Activated CD4-positive, alpha-beta T cell treated with anti-CD3 and anti-CD28 coated beads, Interleukin-2, Interleukin-6, amounts not matched to agents 100 ng/mL and 50 ng/mL, durations not matched to agents 16 hours and 8 hours (primary cell): ENCODE measurements at regions not wholly inside any gene's neighbourhood (a gene's known extent, or its start where the extent isn't known, plus 50 kb on each side); places are given as distances from the start of the nearest gene placed in this dataset.

Source experiments
- DNase-seq: peaks from one replicate; pipeline ENCODE4 v3.0.0-alpha.2; 2020

DNA sequence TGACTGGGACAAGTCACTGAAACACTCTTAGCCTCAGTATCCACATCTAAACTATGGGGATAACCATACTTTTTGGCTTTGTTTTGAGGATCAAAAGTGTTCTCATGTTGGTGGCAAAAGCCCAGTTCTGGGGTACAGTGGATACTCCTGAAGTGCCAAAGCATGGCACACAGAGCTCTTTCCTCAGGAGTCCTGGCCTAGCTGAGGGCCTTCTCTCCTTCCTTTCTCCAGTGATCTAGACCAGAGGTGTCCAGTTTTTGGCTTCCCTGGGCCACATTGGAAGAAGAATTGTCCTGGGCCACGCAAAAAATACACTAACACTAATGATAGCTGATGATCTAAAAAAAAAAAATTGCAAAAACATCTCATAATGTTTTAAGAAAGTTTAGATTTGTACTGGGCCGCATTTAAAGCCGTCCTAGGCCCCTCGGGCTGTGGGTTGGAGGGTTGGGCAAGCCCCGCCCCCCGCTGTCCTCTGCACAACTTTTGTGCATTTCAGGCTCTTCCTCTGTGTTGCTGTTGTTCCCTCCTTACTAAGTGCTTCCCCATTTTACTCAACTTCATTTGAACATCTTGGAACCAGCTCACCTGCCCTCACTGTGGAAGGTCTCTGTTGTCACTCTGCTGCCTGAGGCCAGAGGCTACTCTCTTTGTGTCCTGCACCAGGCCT is 337.0 kb downstream of the CYRIA start:
- DNase-seq: no peak

- DNase-seq: no peak
Measured at GRCh38 chr2:16327326-16327725, 338.3 kb downstream of the CYRIA start.

DNA sequence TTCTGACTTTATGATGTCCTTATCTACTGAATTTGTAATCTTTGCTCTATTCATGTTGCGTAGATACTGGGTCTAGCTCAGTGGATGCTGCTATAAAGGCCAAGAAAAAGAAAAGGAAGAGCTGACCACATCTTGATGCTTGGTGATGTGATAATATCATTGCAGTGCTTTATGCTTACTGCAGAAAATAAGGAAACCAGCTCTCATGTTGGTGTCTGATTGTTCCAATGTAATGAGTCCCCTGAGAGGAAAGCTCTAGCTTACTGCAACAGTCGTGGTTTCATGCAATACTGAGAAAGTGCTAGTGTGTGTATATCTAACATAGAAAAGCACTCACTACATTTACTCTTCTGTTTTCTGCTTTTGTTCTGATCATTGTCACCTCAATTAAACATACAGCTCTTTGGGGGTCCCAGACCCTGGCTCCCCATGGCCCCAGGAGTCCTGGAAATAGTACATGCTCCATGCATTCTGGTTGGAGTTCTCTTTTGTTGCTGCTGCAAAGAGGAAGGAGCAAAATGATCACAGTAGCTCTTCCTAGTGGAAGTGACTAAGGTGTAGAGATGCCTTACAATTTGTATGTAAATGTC is 338.8 kb downstream of the CYRIA start:
- DNase-seq: no peak

DNA sequence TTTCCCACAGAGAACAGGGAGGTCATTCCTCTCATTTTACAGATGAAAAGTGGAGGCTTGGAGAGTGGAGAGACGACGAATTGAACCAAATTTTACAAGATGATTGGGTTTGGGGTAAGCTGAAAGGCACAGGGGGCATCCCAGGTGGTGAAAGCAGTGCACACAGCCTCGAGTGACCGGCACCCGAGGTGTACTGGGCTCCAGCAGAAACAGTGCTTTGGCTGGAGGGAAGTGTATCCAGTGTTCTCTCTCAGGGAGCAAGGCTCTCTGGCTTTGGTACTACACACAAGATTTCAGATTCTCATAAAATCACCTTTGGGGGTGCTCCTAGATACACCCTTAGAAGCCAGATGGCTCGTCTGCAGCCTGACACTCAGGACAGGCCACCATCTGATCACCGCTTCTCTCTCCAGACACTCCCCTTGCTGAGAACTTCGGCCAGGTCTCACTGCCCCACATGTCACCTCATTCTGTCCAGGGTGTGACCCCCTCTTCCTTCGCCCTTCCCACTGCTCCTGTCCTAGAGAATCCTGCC is 339.6 kb downstream of the CYRIA start:
- no peak for DNase-seq

DNA sequence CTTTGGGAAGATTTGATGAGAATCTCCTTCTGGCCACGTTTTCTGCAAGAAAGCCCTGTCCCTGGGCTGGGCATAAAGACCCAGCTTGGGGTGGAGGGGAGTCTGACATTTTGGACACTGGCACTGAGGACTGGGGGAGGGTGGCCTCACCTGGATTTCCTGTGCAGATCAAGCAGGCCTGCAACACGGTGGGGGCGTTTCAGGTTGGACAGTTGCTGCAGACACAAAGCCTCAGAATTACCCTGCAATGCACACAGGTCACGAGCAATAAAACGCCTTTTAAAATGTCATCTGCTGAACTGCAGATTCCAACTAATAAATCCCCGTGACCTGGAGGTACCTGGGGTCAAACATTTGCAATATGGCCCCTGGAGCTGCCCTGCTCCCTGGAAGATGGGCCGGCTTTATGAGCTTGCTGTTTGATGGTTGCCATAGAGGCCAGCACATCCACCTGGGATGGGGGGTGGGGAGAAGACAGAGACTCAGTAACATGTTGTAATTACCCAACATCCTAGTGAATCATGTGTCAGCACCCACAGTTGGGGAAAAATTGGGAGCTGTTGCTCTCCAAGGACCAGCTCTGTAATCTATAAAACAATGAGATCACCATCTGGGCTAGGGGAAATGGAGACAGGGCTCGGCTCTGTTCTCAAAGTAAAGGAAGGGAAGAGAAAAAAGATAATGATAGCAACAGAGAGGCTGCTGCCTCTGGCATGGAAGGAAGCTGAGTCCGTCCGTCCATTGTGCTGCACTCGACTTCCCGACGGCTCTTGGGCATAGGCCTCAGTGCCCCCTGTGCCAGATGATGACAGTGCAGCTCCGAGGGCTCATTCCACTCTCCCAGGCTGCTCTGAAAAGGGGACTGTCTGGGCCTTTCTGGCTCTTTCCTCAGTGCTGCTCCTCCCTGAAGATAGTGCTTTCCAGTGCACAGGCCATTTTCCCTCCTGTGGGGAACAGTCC is 340.3 kb downstream of the CYRIA start:
- DNase-seq: no peak

DNA sequence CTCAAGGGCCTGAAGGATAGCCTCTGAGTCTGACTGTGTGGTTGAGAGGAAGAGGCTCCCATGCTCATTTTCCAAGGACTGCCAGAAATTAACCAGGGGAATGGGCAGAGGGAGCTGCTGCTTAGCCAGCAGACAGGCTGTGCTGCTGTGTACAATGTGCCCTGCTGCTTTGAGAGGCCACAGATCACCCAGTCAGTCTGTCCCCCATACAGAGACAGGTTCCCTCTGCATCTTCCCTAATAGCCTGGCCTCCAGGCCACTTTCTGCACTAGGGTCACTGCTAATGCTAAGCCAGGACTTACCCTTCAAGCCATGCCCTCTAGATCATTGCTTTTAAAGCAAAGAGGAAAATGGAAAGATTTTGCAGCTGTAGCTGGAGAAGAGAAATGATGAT is 341.1 kb downstream of the CYRIA start:
- DNase-seq: no peak

DNA sequence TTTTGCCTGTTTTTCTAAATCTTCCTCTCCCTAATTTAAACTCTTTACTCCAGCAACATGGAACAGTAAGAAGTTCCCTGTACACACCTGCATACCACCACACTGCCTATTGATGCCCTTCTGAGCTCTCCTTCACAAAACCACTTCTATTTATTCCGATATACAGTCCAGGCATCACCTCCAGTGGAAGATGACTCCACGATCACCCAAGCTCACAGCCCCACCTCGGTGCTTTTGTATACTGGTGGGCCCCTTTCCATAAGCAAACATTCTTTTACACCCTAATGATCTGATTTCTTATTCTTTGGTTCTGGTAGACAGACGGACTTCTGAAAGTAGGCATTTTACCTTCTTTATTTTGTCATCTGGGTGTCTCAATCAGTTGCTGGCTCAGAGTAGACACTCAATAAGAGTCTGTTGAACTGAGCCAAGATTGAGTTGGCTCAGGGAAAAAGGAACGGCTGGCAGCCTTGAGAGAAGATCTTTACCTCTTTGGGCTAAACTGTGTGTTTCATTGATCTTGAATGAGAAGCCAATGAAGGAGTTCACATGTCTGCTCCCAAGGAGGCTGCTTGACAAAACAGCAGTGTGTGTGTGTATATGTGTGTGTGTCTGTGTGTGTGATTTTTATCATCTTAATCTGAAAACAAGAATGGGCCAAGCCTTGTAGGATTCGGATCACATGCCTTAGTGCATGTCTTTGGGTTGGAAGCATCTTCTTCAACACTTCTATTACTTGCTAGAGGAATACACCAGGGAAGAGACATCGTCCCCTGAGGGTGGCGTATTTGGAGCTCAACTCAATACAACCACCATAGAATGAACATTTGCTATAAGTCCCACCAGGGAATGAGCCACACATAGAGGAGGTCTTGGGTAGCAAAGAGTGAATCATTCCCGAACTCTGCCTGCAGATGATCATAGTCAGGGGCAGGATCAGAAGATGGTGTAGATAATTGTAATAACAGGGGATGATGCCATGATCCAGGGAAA is 341.8 kb downstream of the CYRIA start:
- no peak for DNase-seq

DNA sequence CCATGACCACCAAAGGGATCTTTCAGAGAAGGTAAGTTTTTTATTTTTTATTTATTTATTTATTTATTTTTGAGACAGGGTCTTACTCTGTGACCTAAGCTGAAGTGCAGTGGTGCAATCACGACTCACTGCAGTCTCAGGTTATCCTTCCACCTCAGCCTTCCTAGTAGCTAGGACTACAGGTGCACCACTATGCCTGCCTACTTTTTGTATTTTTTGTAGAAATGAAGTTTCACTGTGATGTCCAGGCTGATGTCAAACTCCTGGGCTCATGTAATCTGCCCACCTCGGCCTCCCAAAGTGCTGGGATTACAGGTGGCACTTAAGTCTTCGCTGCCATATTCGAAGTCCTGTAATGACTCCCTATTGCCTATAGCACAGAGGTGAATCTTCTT is 342.5 kb downstream of the CYRIA start:
- no peak for DNase-seq

DNA sequence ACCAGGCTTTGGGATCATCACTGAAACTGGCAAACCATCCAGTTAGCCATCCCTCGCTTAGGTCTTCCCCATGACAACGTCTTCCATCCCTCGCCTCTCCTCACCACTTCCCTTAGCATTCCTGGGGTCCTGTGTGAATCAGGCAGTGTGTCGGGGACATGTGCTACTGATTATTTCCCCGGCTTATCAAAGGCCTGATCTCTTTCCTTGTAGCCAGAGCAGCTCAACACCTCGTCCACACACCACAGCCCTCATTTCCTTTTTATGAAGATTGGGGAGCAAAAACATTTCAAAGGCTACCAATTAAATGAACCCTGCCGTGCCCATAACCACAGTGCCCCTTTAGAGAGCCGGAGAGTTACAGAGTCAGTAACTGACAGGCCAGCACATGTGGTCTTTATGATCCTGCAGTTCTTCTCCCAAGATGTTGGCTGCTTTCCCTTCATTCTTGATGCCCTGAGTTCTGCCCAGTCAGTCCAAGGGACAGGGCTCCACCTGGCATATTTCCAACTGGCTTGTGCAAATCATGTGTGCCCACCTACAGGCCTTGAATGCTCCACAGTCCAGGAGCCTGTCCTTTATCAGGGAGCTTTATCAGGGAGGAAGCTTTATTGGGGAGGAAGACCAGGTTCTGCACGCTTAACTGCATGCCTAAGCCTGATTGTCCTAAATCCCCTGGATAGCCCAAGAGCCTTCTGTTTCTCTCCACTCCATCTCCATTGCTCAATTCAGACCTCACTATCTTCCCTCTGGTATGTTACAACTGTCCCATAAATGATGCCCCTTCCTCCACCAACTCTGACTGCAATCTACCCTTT is 343.1 kb downstream of the CYRIA start:
- no peak for DNase-seq

DNA sequence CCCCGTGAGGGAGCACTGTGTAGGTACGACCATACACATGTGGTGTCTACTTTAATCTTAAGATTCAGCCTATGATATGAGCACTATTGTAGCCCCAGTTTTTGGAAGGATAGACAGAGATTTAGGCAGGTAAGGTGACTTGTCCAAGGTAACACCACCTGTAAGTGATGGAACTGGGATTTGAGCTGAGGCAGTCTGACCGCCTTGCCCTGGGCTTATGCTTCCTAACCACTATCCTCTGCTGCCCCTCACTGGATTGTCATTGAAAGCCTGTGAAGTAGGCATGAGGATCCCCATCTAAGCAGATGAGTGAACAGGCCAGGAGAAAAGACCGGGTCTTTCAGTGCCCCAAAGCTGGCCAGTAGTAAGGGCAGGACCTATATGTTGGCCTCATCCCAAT is 343.8 kb downstream of the CYRIA start:
- DNase-seq: no peak

DNA sequence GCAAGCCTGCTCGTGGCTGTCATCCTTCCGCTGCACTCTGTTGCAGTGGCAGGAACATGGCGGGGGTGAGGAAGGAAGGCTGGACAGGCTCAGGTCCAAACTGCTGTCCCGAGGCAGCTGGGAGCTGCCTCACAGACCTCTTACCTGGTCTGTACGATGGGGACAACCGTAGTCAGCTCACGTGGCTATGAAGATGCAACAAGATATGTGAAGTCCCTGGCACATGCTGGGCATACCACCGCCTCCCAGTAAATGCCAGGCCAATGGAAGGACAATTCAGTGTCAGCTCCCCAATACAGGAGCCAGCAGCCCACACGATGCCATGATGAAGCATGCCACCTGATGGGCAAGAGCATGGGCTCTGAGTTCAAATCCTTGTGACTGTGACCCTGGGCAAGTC is 344.4 kb downstream of the CYRIA start:
- no peak for DNase-seq

DNA sequence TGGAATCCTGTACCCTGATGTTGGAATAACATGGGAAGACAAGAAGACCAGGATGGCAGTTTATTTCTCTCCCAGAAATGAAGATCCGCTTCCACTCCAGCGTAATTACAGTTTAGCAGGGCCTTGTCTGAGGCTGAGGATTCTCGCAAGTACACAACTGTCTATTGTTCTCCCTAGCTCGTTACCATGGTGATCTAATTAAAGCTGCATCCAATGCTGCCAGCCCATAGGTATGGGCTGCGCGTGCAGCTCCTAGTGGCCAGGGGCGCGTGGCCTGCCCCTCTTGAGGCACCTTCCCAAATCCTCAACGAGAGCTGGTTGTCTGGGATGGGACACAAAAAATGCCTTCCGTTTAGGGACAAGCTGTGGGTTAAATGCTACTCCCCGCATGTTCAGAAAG is 344.9 kb downstream of the CYRIA start:
- no peak for DNase-seq

- no peak for DNase-seq
Measured at GRCh38 chr2:16319551-16320121, 346.0 kb downstream of the CYRIA start.

DNA sequence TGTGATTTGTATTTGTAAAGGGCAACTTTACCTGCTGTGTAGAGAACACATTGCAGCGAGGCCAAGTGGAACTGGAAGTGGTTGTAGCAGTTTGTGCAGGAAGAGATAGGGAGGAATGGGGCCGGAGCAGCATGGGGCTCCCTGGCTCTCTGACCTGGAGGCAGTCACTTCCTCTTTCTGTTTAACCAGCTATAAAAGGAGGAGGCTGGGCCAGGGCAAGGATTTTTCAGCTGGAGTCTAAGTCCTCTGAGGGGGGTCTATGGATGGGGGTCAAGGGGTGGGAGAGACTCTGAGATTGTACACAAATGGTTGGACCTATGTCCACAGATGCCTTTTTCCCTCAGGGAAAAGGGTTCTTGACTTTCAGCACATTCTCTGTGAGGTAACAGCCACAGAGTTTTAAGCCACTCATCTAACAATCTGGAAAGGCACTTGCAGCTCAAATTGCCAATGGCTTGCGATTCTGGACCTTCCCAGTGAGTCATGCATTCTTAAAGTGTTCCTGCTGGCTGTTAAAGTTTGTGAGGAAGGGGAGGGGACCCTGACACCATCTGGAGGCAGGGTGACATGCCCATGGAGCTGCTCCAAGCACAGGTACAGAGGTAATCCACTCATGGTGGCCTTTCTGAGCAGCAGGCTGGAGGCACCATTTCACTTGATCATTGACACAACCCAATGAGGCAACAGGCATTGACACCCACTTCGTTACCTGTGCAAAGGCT is 347.0 kb downstream of the CYRIA start:
- DNase-seq: no peak

GRCh38 chr2:16318051-16318450 is 347.6 kb downstream of the CYRIA start:
- no peak for DNase-seq

GRCh38 chr2:16317211-16317830 is 348.3 kb downstream of the CYRIA start:
- no peak for DNase-seq

DNA sequence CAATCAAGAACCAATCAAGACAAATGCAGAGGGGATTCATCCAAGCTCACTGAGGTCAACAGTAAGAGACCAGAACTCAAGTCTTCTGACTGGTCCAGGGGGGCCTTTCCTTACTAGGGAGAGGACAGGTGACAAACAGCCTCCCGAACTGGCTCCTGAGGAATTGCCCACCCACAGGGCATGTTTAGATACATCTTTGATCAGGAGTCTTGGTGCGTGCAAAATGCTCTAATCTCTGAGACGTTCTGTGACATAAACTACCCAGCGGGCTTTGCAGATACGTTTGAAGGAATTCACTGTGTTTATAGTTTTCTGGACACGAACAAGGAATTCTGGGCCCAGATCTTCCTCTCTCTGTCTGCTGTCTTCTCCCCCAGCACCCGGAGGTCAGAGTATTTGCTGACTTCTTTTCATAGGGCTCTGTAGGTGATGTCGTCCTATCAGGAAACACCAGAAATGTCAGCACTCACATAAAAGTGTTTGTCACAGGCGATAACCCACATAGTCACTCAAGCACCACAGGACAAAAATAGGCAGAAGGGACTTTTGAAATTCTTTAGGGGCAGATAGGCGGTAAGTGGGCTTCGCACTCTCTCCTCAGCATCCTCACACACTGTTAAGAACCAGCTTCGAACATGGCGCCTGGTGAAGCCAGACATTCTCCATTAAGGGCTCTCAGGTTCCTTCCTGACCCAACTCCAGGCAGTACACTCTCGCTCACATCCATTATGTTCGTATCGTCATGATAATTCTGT is 349.0 kb downstream of the CYRIA start:
- DNase-seq: no peak

DNA sequence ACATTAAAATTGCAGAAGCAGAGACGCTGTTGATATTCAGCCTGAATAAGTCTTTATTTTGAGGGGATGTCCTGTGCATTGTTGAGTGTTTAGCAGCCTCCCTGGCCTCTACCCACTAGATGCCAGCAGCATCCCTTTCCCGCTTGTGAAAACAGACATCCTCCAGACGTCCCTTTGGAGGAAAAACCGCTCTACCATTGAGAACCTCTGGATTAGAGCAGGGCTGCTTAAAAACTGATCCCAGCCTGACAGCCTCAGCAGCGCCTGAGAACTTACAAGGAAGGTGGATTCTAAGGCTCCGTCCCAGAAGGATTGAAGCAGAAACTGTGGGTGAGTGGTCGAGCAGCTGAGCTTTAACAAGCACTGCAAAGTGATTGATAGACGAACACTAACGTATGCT is 349.7 kb downstream of the CYRIA start:
- DNase-seq: no peak

DNA sequence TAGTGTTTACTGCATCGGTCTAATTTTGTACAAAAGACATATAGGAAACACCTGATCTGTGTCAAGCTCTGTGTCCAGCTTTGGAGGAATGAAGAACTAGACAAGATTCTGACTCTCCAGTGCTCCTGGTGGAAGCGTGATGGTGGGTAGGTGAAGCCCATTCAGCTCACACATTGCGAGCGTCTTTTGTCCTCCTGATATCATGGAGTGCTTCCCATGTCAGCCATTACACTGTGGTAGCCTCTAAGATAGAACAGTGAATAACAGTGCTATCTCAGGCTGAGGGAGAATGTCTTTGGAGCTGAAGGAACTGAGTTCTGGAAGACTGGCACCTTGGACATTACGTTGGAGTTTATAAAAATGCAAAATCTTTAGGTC is 350.2 kb downstream of the CYRIA start:
- DNase-seq: no peak
